ENCODE measurements at regions not wholly inside any gene's neighbourhood (a gene's known extent, or its start where the extent isn't known, plus 50 kb on each side); places are given as distances from the start of the nearest gene placed in this dataset.

DNA sequence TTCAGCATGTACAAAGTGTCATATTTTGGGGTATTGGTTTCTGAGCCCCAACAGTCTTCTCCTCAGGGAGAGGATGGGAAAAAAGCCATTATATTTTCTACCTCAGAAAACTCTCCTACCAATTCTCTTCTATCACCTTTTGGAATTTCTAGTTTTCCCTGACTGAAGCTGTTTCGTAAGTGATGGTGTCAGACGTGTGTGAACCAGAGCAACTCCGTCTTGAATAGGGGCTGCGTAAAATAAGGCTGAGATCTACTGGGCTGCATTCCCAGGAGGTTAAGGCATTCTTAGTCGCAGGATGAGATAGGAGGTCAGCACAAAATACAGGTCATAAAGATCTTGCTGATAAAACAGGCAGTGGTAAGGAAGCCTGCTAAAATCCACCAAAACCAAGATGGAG lies 197.3 kb upstream of the C9orf72 start:
- Histone ChIP-seq H3K27me3 (ENCODE audit: insufficient read depth, low read length) (no peaks in the 10 kb centered on the region), H3K9ac (ENCODE audit: low read length) (no peak overlapping the region), H3K4me3 (ENCODE audit: low read depth, low read length, poor library complexity, severe bottlenecking) (no peak overlapping the region), H2AFZ (ENCODE audit: low read length) (no peak overlapping the region), H3K9me2 (ENCODE audit: low read depth, low read length) (no peaks in the 10 kb centered on the region), H4K20me1 (ENCODE audit: insufficient read depth, low read length) (no peaks in the 10 kb centered on the region), H3K36me3 (ENCODE audit: insufficient read depth, low read length) (no peaks in the 10 kb centered on the region), H3K27ac (ENCODE audit: low read depth, low read length, poor library complexity, severe bottlenecking) (no peak overlapping the region), H3K4me1 (ENCODE audit: insufficient read depth, low read length, severe bottlenecking) (no peaks in the 10 kb centered on the region), H3K9me3 (ENCODE audit: low read length) (no peaks in the 10 kb centered on the region), H3F3A (ENCODE audit: insufficient read depth, low read length) (no peaks in the 10 kb centered on the region), H3K4me2 (ENCODE audit: low read length) (no peak overlapping the region), H3K79me2 (ENCODE audit: insufficient read depth, low read length) (no peaks in the 10 kb centered on the region)
- no peak for TF ChIP-seq EZH2 (IDR thresholded peaks at IDR 0.05; ENCODE audit: borderline replicate concordance, low read length)
- TF ChIP-seq, protein P1, sequence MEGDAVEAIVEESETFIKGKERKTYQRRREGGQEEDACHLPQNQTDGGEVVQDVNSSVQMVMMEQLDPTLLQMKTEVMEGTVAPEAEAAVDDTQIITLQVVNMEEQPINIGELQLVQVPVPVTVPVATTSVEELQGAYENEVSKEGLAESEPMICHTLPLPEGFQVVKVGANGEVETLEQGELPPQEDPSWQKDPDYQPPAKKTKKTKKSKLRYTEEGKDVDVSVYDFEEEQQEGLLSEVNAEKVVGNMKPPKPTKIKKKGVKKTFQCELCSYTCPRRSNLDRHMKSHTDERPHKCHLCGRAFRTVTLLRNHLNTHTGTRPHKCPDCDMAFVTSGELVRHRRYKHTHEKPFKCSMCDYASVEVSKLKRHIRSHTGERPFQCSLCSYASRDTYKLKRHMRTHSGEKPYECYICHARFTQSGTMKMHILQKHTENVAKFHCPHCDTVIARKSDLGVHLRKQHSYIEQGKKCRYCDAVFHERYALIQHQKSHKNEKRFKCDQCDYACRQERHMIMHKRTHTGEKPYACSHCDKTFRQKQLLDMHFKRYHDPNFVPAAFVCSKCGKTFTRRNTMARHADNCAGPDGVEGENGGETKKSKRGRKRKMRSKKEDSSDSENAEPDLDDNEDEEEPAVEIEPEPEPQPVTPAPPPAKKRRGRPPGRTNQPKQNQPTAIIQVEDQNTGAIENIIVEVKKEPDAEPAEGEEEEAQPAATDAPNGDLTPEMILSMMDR (IDR thresholded peaks at IDR 0.05; ENCODE audit: low read length) = no peak

GRCh38 chr9:27771803-27772545 lies 198.7 kb upstream of the C9orf72 start:
- Histone ChIP-seq H2AFZ (ENCODE audit: low read length) (no peak overlapping the region), H3K27ac (ENCODE audit: low read depth, low read length, poor library complexity, severe bottlenecking) (no peak overlapping the region), H3F3A (ENCODE audit: insufficient read depth, low read length) (no peaks in the 10 kb centered on the region), H3K9me2 (ENCODE audit: low read depth, low read length) (no peaks in the 10 kb centered on the region), H4K20me1 (ENCODE audit: insufficient read depth, low read length) (no peaks in the 10 kb centered on the region), H3K27me3 (ENCODE audit: insufficient read depth, low read length) (no peaks in the 10 kb centered on the region), H3K4me1 (ENCODE audit: insufficient read depth, low read length, severe bottlenecking) (no peaks in the 10 kb centered on the region), H3K4me3 (ENCODE audit: low read depth, low read length, poor library complexity, severe bottlenecking) (no peak overlapping the region), H3K9ac (ENCODE audit: low read length) (no peak overlapping the region), H3K36me3 (ENCODE audit: insufficient read depth, low read length) (no peaks in the 10 kb centered on the region), H3K4me2 (ENCODE audit: low read length) (no peak overlapping the region), H3K79me2 (ENCODE audit: insufficient read depth, low read length) (no peaks in the 10 kb centered on the region), H3K9me3 (ENCODE audit: low read length) (no peaks in the 10 kb centered on the region)
- TF ChIP-seq EZH2 (IDR thresholded peaks at IDR 0.05; ENCODE audit: borderline replicate concordance, low read length) = no peak
- TF ChIP-seq, protein P1 (IDR thresholded peaks at IDR 0.05; ENCODE audit: low read length) = no peak

- no peaks in the 10 kb centered on the region for H4K20me1 ChIP-seq (ENCODE audit: insufficient read depth, low read length)
- no peak overlapping the region for H3K4me3 ChIP-seq (ENCODE audit: low read depth, low read length, poor library complexity, severe bottlenecking)
- no peaks in the 10 kb centered on the region for H3K27me3 ChIP-seq (ENCODE audit: insufficient read depth, low read length)
- no peaks in the 10 kb centered on the region for H3K9me2 ChIP-seq (ENCODE audit: low read depth, low read length)
- H3K4me1 ChIP-seq (ENCODE audit: insufficient read depth, low read length, severe bottlenecking) = no peaks in the 10 kb centered on the region
- H3F3A ChIP-seq (ENCODE audit: insufficient read depth, low read length) = no peaks in the 10 kb centered on the region
- H3K27ac ChIP-seq (ENCODE audit: low read depth, low read length, poor library complexity, severe bottlenecking) = no peak overlapping the region
- H3K36me3 ChIP-seq (ENCODE audit: insufficient read depth, low read length) = no peaks in the 10 kb centered on the region
- H3K79me2 ChIP-seq (ENCODE audit: insufficient read depth, low read length) = no peaks in the 10 kb centered on the region
- no peak for TF ChIP-seq EZH2 (IDR thresholded peaks at IDR 0.05; ENCODE audit: borderline replicate concordance, low read length)
- TF ChIP-seq, protein P1 (IDR thresholded peaks at IDR 0.05; ENCODE audit: low read length) = no peak
- no peak overlapping the region for H3K9ac ChIP-seq (ENCODE audit: low read length)
- no peak overlapping the region for H2AFZ ChIP-seq (ENCODE audit: low read length)
- no peaks in the 10 kb centered on the region for H3K9me3 ChIP-seq (ENCODE audit: low read length)
- no peak overlapping the region for H3K4me2 ChIP-seq (ENCODE audit: low read length)
These were observed 211.8 kb upstream of the C9orf72 start for GRCh38 chr9:27784847-27785713.
